ENCODE measurements at regions not wholly inside any gene's neighbourhood (a gene's known extent, or its start where the extent isn't known, plus 50 kb on each side); places are given as distances from the start of the nearest gene placed in this dataset.

DNA sequence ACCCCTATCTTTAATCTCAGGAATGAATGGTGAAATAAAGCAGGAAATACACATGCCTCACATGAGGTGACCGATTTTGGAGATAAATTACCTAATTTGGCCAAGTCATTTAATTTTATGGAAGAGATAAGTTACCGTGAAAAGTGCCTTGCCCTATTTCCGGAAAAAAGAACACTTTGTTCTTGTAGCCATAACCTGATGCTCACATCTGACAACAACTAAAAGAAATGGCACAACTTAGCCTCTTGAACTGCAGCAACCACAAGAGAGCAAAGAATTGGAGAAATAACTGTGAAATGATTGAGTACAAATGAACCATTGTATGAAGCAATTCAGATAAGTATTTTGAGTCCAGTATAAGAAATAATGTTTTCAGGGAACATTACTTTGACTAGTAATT, 628.1 kb upstream of the TYRP1 start:
- Histone ChIP-seq H3K9ac (no peak overlapping the region), H3K9me2 (ENCODE audit: insufficient read depth) (no peaks in the 10 kb centered on the region), H3K4me2 (ENCODE audit: unreplicated experiment) (no peak overlapping the region), H3K4me3 (no peak overlapping the region), H2AFZ (no peak overlapping the region), H3K36me3 (ENCODE audit: low read depth) (no peaks in the 10 kb centered on the region), H4K20me1 (ENCODE audit: insufficient read depth) (no peaks in the 10 kb centered on the region), H3K4me1 (ENCODE audit: insufficient read depth) (no peaks in the 10 kb centered on the region), H3K27me3 (replicated peaks; ENCODE audit: insufficient read depth) (no peaks in the 10 kb centered on the region), H3K9me3 (ENCODE audit: low read depth) (no peaks in the 10 kb centered on the region), H3K79me2 (ENCODE audit: insufficient read depth) (no peaks in the 10 kb centered on the region), H3K27ac (no peak overlapping the region), H3F3A (ENCODE audit: insufficient read depth) (no peaks in the 10 kb centered on the region)
- 10 to 11% methylated on average over 3 of the region's 3 CpGs for WGBS, 2 experiments (ENCODE audit: low coverage in 1 of 2, low lambda C conversion rate in 2 of 2, missing lambda C conversion rate in 2 of 2)
- in situ Hi-C loops (cut with MboI), result no loop called here
- DNase-seq, result no peak
- TF ChIP-seq EZH2 (IDR thresholded peaks at IDR 0.05; ENCODE audit: insufficient read depth, poor library complexity, severe bottlenecking) (no peak), EZH2phosphoT487 (IDR thresholded peaks at IDR 0.05; ENCODE audit: insufficient read depth, low read depth) (no peak)

DNA sequence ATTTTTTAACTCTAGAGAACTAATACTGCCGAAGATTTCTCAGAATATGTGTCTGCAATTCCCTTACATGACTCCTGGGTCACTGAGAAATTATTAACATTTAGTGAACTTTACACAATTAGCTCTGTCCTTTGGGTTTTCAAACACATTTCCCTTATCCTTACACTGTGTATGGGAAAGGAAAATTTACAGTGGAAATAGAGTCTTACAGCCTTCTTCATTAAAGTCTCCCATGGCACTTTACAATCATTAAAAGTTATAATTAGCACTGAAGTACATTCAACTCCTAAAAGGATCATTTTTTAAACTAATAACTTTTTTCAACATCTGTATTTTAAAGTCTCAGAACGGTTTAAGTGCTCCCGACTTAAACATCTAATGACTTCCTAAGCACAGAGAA, 627.5 kb upstream of the TYRP1 start:
- 30 to 39% methylated on average over 3 of the region's 3 CpGs for WGBS, 2 experiments (ENCODE audit: low coverage in 1 of 2, low lambda C conversion rate in 2 of 2, missing lambda C conversion rate in 2 of 2)
- no peaks in the 10 kb centered on the region for H3K4me1 ChIP-seq (ENCODE audit: insufficient read depth)

DNA sequence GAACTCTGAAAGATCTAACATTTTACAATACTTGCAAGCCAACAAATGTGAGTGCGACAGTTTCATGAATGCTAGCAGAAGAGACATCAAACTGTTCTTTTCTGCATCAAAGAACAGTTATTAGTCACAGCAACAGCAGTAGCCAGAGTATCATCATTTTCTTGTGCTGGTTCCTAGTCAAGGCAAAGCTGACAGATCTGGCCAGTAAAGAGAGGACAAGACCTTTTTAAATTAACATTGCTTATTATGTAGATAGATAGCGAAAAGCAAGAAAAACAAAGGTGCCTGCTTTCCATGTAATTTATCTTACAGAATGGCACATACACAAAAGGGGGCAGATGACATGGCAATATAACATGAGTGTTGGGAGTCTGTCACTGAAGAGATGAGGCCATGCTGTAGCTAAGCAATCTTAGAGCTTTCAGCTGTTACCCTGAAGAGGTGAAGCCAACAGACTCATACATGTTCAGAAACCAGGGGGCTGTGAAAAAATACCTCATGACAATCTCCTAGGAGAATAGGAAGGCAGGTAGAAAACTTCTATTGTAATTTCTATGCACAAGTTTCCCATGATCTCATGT, 626.6 kb upstream of the TYRP1 start:
- Histone ChIP-seq H3K27me3 (replicated peaks; ENCODE audit: insufficient read depth) (no peaks in the 10 kb centered on the region), H2AFZ (no peak overlapping the region), H3K9me3 (ENCODE audit: low read depth) (no peaks in the 10 kb centered on the region), H3K4me3 (no peak overlapping the region), H3K9me2 (ENCODE audit: insufficient read depth) (no peaks in the 10 kb centered on the region), H4K20me1 (ENCODE audit: insufficient read depth) (no peaks in the 10 kb centered on the region), H3K9ac (no peak overlapping the region), H3F3A (ENCODE audit: insufficient read depth) (no peaks in the 10 kb centered on the region), H3K4me1 (ENCODE audit: insufficient read depth) (no peaks in the 10 kb centered on the region), H3K4me2 (ENCODE audit: unreplicated experiment) (no peak overlapping the region), H3K79me2 (ENCODE audit: insufficient read depth) (no peaks in the 10 kb centered on the region), H3K27ac (no peak overlapping the region), H3K36me3 (ENCODE audit: low read depth) (no peaks in the 10 kb centered on the region)
- DNase-seq, result no peak
- in situ Hi-C loops (cut with MboI), result no loop called here
- 21 to 45% methylated on average over 2 of the region's 2 CpGs for WGBS, 2 experiments (ENCODE audit: low coverage in 1 of 2, low lambda C conversion rate in 2 of 2, missing lambda C conversion rate in 2 of 2)
- TF ChIP-seq EZH2 (IDR thresholded peaks at IDR 0.05; ENCODE audit: insufficient read depth, poor library complexity, severe bottlenecking) (no peak), EZH2phosphoT487 (IDR thresholded peaks at IDR 0.05; ENCODE audit: insufficient read depth, low read depth) (no peak)

More for the DNA sequence above, 627.5 kb upstream of the TYRP1 start:
- DNase-seq, result no peak
- no peaks in the 10 kb centered on the region for H3K27me3 ChIP-seq (replicated peaks; ENCODE audit: insufficient read depth)
- no peaks in the 10 kb centered on the region for H4K20me1 ChIP-seq (ENCODE audit: insufficient read depth)
- no peaks in the 10 kb centered on the region for H3K9me3 ChIP-seq (ENCODE audit: low read depth)
- in situ Hi-C loops (cut with MboI), result no loop called here
- no peaks in the 10 kb centered on the region for H3K9me2 ChIP-seq (ENCODE audit: insufficient read depth)
- H3K4me2 ChIP-seq (ENCODE audit: unreplicated experiment), result no peak overlapping the region
- no peak overlapping the region for H3K9ac ChIP-seq
- H3F3A ChIP-seq (ENCODE audit: insufficient read depth), result no peaks in the 10 kb centered on the region
- H3K27ac ChIP-seq, result no peak overlapping the region
- no peaks in the 10 kb centered on the region for H3K79me2 ChIP-seq (ENCODE audit: insufficient read depth)
- no peaks in the 10 kb centered on the region for H3K36me3 ChIP-seq (ENCODE audit: low read depth)
- H3K4me3 ChIP-seq, result no peak overlapping the region
- TF ChIP-seq EZH2phosphoT487 (IDR thresholded peaks at IDR 0.05; ENCODE audit: insufficient read depth, low read depth) (no peak), EZH2 (IDR thresholded peaks at IDR 0.05; ENCODE audit: insufficient read depth, poor library complexity, severe bottlenecking) (no peak)
- H2AFZ ChIP-seq, result no peak overlapping the region

DNA sequence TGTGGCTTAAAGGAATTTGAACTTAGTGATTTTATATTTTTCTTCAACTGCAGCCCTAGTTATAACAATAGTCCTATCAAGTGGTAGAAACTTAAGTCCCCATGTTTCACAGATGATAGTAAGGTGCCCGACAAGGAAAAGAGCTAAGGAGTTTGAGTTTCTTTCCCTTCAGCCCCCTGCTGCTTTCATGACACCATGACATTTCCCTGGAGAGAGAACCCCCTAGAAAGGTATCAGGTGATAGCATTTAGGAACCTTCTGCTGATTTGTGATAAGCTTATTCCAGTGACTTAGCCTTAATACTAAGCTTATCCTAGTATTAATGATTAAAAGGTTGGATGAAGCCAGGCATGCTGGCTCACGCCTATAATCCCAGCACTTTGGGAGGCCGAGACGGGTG, 623.8 kb upstream of the TYRP1 start:
- H4K20me1 ChIP-seq (ENCODE audit: insufficient read depth), result no peaks in the 10 kb centered on the region
- in situ Hi-C loops (cut with MboI), result no loop called here

DNA sequence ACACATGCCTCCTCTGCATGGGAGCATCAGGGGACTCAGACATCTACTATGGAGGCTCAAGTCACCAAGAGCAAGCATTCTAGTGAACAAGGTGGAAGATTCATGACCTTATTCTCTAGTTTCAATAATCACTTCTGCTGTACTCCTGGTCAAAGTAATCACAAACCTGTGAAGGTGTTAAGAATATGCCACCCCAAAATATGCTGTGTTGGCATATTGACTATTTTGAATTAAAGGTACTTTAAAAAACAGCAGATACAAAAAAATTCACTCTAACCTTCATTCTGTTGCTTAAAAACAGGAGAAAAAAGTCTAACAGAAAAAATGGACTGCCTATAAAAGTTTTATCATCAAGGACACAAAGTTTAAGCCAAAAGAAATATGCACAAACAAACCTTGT, 607.8 kb upstream of the TYRP1 start:
- in situ Hi-C loops (cut with MboI), result no loop called here
- no peaks in the 10 kb centered on the region for H4K20me1 ChIP-seq (ENCODE audit: insufficient read depth)
- no peak for DNase-seq
- no peak overlapping the region for H3K4me2 ChIP-seq (ENCODE audit: unreplicated experiment)
- H3K36me3 ChIP-seq (ENCODE audit: low read depth), result no peaks in the 10 kb centered on the region
- H3F3A ChIP-seq (ENCODE audit: insufficient read depth), result no peaks in the 10 kb centered on the region
- no peak overlapping the region for H3K4me3 ChIP-seq
- H2AFZ ChIP-seq, result no peak overlapping the region
- no peaks in the 10 kb centered on the region for H3K9me2 ChIP-seq (ENCODE audit: insufficient read depth)
- H3K4me1 ChIP-seq (ENCODE audit: insufficient read depth), result no peaks in the 10 kb centered on the region
- H3K9me3 ChIP-seq (ENCODE audit: low read depth), result no peaks in the 10 kb centered on the region
- no peak overlapping the region for H3K9ac ChIP-seq
- no peaks in the 10 kb centered on the region for H3K79me2 ChIP-seq (ENCODE audit: insufficient read depth)
- H3K27ac ChIP-seq, result no peak overlapping the region
- no peaks in the 10 kb centered on the region for H3K27me3 ChIP-seq (replicated peaks; ENCODE audit: insufficient read depth)
- TF ChIP-seq EZH2 (IDR thresholded peaks at IDR 0.05; ENCODE audit: insufficient read depth, poor library complexity, severe bottlenecking), result no peak
- TF ChIP-seq EZH2phosphoT487 (IDR thresholded peaks at IDR 0.05; ENCODE audit: insufficient read depth, low read depth), result no peak

More for the DNA sequence above, 623.8 kb upstream of the TYRP1 start:
- no peak for TF ChIP-seq EZH2 (IDR thresholded peaks at IDR 0.05; ENCODE audit: insufficient read depth, poor library complexity, severe bottlenecking)
- no peak for TF ChIP-seq EZH2phosphoT487 (IDR thresholded peaks at IDR 0.05; ENCODE audit: insufficient read depth, low read depth)
- Histone ChIP-seq H3K9me3 (ENCODE audit: low read depth) (no peaks in the 10 kb centered on the region), H3K4me3 (no peak overlapping the region), H2AFZ (no peak overlapping the region), H3K36me3 (ENCODE audit: low read depth) (no peaks in the 10 kb centered on the region), H3K79me2 (ENCODE audit: insufficient read depth) (no peaks in the 10 kb centered on the region), H3K9ac (no peak overlapping the region), H3K4me2 (ENCODE audit: unreplicated experiment) (no peak overlapping the region), H3K9me2 (ENCODE audit: insufficient read depth) (no peaks in the 10 kb centered on the region), H3K4me1 (ENCODE audit: insufficient read depth) (no peaks in the 10 kb centered on the region), H3K27me3 (replicated peaks; ENCODE audit: insufficient read depth) (no peaks in the 10 kb centered on the region), H3F3A (ENCODE audit: insufficient read depth) (no peaks in the 10 kb centered on the region), H3K27ac (no peak overlapping the region)
- no peak for DNase-seq
- WGBS, 2 experiments (ENCODE audit: low coverage in 1 of 2, low lambda C conversion rate in 2 of 2, missing lambda C conversion rate in 2 of 2), result 42 to 50% methylated on average over 4 of the region's 4 CpGs

Measured in GM23248 (cell line).